GM18861 (cell line): ENCODE measurements at regions not wholly inside any gene's neighbourhood (a gene's known extent, or its start where the extent isn't known, plus 50 kb on each side); places are given as distances from the start of the nearest gene placed in this dataset.

ENCODE experiments used
- ATAC-seq: cut with Tn5 transposase; IDR thresholded peaks from one replicate; pipeline ENCODE4 v1.9.1; 2021; ENCODE audit not compliant: unreplicated experiment

- ATAC-seq = no peak
Observed at GRCh38 chr1:4113897-4114296, 213.8 kb upstream of the C1orf174 start.

GRCh38 chr1:4115191-4115900, 215.3 kb upstream of the C1orf174 start:
- no peak for ATAC-seq

- no peak for ATAC-seq
Observed at GRCh38 chr1:4117196-4117595, 217.1 kb upstream of the C1orf174 start.

- no peak for ATAC-seq
Observed at GRCh38 chr1:4118746-4119515, 218.9 kb upstream of the C1orf174 start.

- no peak for ATAC-seq
Observed at GRCh38 chr1:4119516-4120220, 219.6 kb upstream of the C1orf174 start.

- no peak for ATAC-seq
Observed at GRCh38 chr1:4120557-4121292, 220.7 kb upstream of the C1orf174 start.

GRCh38 chr1:4121293-4121684, 221.2 kb upstream of the C1orf174 start:
- no peak for ATAC-seq

- no peak for ATAC-seq
Observed at GRCh38 chr1:4121834-4122512, 221.9 kb upstream of the C1orf174 start.

GRCh38 chr1:4122513-4123160, 222.6 kb upstream of the C1orf174 start:
- ATAC-seq = no peak

- ATAC-seq = no peak
Observed at GRCh38 chr1:4124631-4125145, 224.6 kb upstream of the C1orf174 start.

- no peak for ATAC-seq
Observed at GRCh38 chr1:4126251-4126650, 226.2 kb upstream of the C1orf174 start.

GRCh38 chr1:4126731-4127591, 226.9 kb upstream of the C1orf174 start:
- no peak for ATAC-seq

GRCh38 chr1:4127592-4128140, 227.6 kb upstream of the C1orf174 start:
- ATAC-seq = no peak

GRCh38 chr1:4128616-4129015, 228.5 kb upstream of the C1orf174 start:
- no peak for ATAC-seq

- no peak for ATAC-seq
Observed at GRCh38 chr1:4129693-4130092, 229.6 kb upstream of the C1orf174 start.

- no peak for ATAC-seq
Observed at GRCh38 chr1:4130096-4130495, 230.0 kb upstream of the C1orf174 start.

- ATAC-seq = no peak
Observed at GRCh38 chr1:4131734-4132133, 231.7 kb upstream of the C1orf174 start.
